HEK293 (cell line): ENCODE measurements at regions not wholly inside any gene's neighbourhood (a gene's known extent, or its start where the extent isn't known, plus 50 kb on each side); places are given as distances from the start of the nearest gene placed in this dataset.
A peak's percentile ranks its signal among the peaks of the same experiment; 100 is the strongest.

ENCODE experiments used
- CTCF ChIA-PET: fragments of 350-600 bp; formaldehyde crosslinking; extraction: SDS; loops from one replicate; lab custom pipeline; 2021; ENCODE audit warnings: antibody characterized with exemption; lab: Yijun Ruan, JAX
- POLR2A ChIA-PET: fragments of 300-600 bp; formaldehyde crosslinking; extraction: SDS; loops from one replicate; lab custom pipeline; 2020; ENCODE audit warnings: antibody characterized with exemption, inconsistent platforms; lab: Yijun Ruan, JAX
- H3K27ac ChIP-seq: fragments of 200-500 bp; sonication (Bioruptor generic); 2 replicates; pipeline ENCODE4 v1.5.1; 2014; ENCODE audit warnings: low read depth, low read length, control low read depth, inconsistent platforms; ENCODE audit errors: extremely low read depth
- H3K36me3 ChIP-seq, 2 experiments: fragments of 200-500 bp in 1 of 2; sonication (Bioruptor generic) in 1 of 2; 1 replicate in 1 of 2; 2 replicates in 1 of 2; pipeline ENCODE4 v1.5.1; 2014 to 2017; ENCODE audit warnings: inconsistent platforms in 2 of 2, low read length in 2 of 2; ENCODE audit not compliant: control insufficient read depth in 2 of 2, insufficient read depth in 1 of 2
- H3K4me1 ChIP-seq: fragments of 200-500 bp; sonication (Bioruptor generic); 2 replicates; pipeline ENCODE4 v1.5.1; 2014; ENCODE audit warnings: mild to moderate bottlenecking, low read length, inconsistent platforms; ENCODE audit not compliant: control insufficient read depth, insufficient read depth
- H3K4me3 ChIP-seq: 2 replicates; pipeline ENCODE4 v1.5.1; 2011; ENCODE audit warnings: low read depth, mild to moderate bottlenecking, control low read depth, low read length, moderate library complexity
- H3K9me3 ChIP-seq: fragments of 200-500 bp; sonication (Bioruptor generic); 2 replicates; pipeline ENCODE4 v1.5.1; 2014; ENCODE audit warnings: low read depth, low read length, inconsistent platforms; ENCODE audit not compliant: control insufficient read depth, insufficient read depth
- KLF10 ChIP-seq: fragments of 450-650 bp; IDR thresholded peaks from 2 replicates; pipeline ENCODE4 v1.5.1; 2018; ENCODE audit warnings: missing biosample characterization, mild to moderate bottlenecking, missing genetic modification characterization
- PRDM1 ChIP-seq: fragments of 450-650 bp; formaldehyde crosslinking; IDR thresholded peaks from 2 replicates; pipeline ENCODE4; 2016; ENCODE audit warnings: missing biosample characterization, missing genetic modification characterization
- SCRT1 ChIP-seq: fragments of 450-650 bp; formaldehyde crosslinking; IDR thresholded peaks from 2 replicates; pipeline ENCODE4 v1.5.1; 2016; ENCODE audit warnings: missing biosample characterization, missing genetic modification characterization, borderline replicate concordance
- ZBTB17 ChIP-seq: fragments of 450-650 bp; formaldehyde crosslinking; IDR thresholded peaks from 2 replicates; pipeline ENCODE4 v1.5.1; 2016; ENCODE audit warnings: missing biosample characterization, missing genetic modification characterization
- ZBTB7A ChIP-seq: fragments of 450-650 bp; formaldehyde crosslinking; IDR thresholded peaks from 2 replicates; pipeline ENCODE4 v1.5.1; 2016; ENCODE audit warnings: low read depth, missing biosample characterization, missing genetic modification characterization
- ZFP69B ChIP-seq: fragments of 450-650 bp; formaldehyde crosslinking; IDR thresholded peaks from 2 replicates; pipeline ENCODE4 v1.5.1; 2016; ENCODE audit warnings: missing biosample characterization, missing genetic modification characterization
- ZIC2 ChIP-seq: fragments of 450-650 bp; formaldehyde crosslinking; IDR thresholded peaks from 2 replicates; pipeline ENCODE4 v1.5.1; 2016; ENCODE audit warnings: missing biosample characterization, missing genetic modification characterization
- ZNF140 ChIP-seq: fragments of 450-650 bp; formaldehyde crosslinking; IDR thresholded peaks from 2 replicates; pipeline ENCODE4 v1.5.1; 2016; ENCODE audit warnings: missing biosample characterization, missing genetic modification characterization
- ZNF23 ChIP-seq: fragments of 450-650 bp; formaldehyde crosslinking; IDR thresholded peaks from 2 replicates; pipeline ENCODE4 v1.5.1; 2016; ENCODE audit warnings: missing biosample characterization, missing genetic modification characterization, borderline replicate concordance
- ZNF24 ChIP-seq: fragments of 450-650 bp; formaldehyde crosslinking; IDR thresholded peaks from 2 replicates; pipeline ENCODE4 v1.5.1; 2016; ENCODE audit warnings: missing biosample characterization, missing genetic modification characterization
- ZNF248 ChIP-seq: fragments of 450-650 bp; formaldehyde crosslinking; IDR thresholded peaks from 2 replicates; pipeline ENCODE4 v1.5.1; 2017; ENCODE audit warnings: missing biosample characterization, missing genetic modification characterization
- ZNF654 ChIP-seq: fragments of 450-650 bp; formaldehyde crosslinking; IDR thresholded peaks from 2 replicates; pipeline ENCODE4 v1.5.1; 2016; ENCODE audit warnings: low read depth, missing biosample characterization, missing genetic modification characterization
- ZNF664 ChIP-seq: fragments of 450-650 bp; formaldehyde crosslinking; IDR thresholded peaks from 2 replicates; pipeline ENCODE4 v1.5.1; 2016; ENCODE audit warnings: missing biosample characterization, missing genetic modification characterization
- ZNF830 ChIP-seq: fragments of 450-650 bp; IDR thresholded peaks from 2 replicates; pipeline ENCODE4 v1.5.0; 2018; ENCODE audit warnings: missing biosample characterization, missing genetic modification characterization, low read depth, mild to moderate bottlenecking, moderate library complexity
- ZSCAN30 ChIP-seq: fragments of 450-650 bp; IDR thresholded peaks from 2 replicates; pipeline ENCODE4 v1.5.1; 2018; ENCODE audit warnings: missing biosample characterization, mild to moderate bottlenecking, missing genetic modification characterization, moderate library complexity
- TF ChIP-seq, protein P1 (sequence below): fragments of 450-650 bp; formaldehyde crosslinking; IDR thresholded peaks from 2 replicates; pipeline ENCODE4 v1.5.1; 2016; ENCODE audit warnings: missing biosample characterization, missing genetic modification characterization
- TF ChIP-seq, protein P2 (sequence below): fragments of 450-650 bp; formaldehyde crosslinking; IDR thresholded peaks from 2 replicates; pipeline ENCODE4 v1.5.1; 2016; ENCODE audit warnings: missing biosample characterization, missing genetic modification characterization
- TF ChIP-seq, protein P3 (sequence below): IDR thresholded peaks from 2 replicates; pipeline ENCODE4 v1.6.1; 2011; ENCODE audit warnings: mild to moderate bottlenecking, low read depth, low read length, borderline replicate concordance
- TF ChIP-seq, protein P4 (sequence below): fragments of 450-650 bp; formaldehyde crosslinking; IDR thresholded peaks from 2 replicates; pipeline ENCODE4 v1.5.1; 2016; ENCODE audit warnings: missing biosample characterization, missing genetic modification characterization
- TF ChIP-seq, protein P5 (sequence below): fragments of 450-650 bp; formaldehyde crosslinking; IDR thresholded peaks from 2 replicates; pipeline ENCODE4 v1.5.1; 2016; ENCODE audit warnings: missing biosample characterization, missing genetic modification characterization, borderline replicate concordance
- TF ChIP-seq, protein P6 (sequence below): fragments of 450-650 bp; formaldehyde crosslinking; IDR thresholded peaks from 2 replicates; pipeline ENCODE4 v1.5.1; 2017; ENCODE audit warnings: missing biosample characterization, missing genetic modification characterization

DNA sequence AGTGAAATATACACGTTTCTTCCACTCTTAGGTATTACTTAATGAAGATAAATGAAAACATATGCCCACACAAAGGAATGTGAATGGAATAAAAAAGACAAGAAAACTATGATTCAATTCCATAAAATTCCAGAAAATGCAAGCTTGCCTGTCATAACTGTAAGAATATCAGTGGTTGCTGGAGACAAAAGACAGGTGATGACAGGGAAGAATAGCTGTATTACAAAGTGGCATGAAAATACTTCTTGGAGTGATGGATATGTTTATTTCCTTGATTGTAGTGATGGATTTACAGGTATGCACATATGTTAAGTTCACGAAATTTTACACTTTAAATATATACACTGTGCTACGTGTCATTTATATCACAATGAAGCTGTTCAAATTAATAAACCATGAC is 553.3 kb downstream of the HTR1A start:
- TF ChIP-seq ZNF24 (tag by site-specific recombination) (no peak), KLF10 (no peak), SCRT1 (tag by site-specific recombination) (no peak), ZNF664 (tag by site-specific recombination) (no peak), ZBTB17 (no peak), ZSCAN30 (tag by site-specific recombination) (no peak), ZBTB7A (tag by site-specific recombination) (no peak), ZNF830 (tag by site-specific recombination) (no peak)
- TF ChIP-seq, protein P1, sequence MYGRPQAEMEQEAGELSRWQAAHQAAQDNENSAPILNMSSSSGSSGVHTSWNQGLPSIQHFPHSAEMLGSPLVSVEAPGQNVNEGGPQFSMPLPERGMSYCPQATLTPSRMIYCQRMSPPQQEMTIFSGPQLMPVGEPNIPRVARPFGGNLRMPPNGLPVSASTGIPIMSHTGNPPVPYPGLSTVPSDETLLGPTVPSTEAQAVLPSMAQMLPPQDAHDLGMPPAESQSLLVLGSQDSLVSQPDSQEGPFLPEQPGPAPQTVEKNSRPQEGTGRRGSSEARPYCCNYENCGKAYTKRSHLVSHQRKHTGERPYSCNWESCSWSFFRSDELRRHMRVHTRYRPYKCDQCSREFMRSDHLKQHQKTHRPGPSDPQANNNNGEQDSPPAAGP (tag by site-specific recombination) = no peak
- ChIA-PET CTCF (no interaction called here), POLR2A (no interaction called here)
- Histone ChIP-seq H3K4me1 (no peaks in the 10 kb centered on the region), H3K36me3 (no peaks in the 10 kb centered on the region), H3K4me3 (no peak overlapping the region), H3K9me3 (no peaks in the 10 kb centered on the region), H3K27ac (no peak overlapping the region)

DNA sequence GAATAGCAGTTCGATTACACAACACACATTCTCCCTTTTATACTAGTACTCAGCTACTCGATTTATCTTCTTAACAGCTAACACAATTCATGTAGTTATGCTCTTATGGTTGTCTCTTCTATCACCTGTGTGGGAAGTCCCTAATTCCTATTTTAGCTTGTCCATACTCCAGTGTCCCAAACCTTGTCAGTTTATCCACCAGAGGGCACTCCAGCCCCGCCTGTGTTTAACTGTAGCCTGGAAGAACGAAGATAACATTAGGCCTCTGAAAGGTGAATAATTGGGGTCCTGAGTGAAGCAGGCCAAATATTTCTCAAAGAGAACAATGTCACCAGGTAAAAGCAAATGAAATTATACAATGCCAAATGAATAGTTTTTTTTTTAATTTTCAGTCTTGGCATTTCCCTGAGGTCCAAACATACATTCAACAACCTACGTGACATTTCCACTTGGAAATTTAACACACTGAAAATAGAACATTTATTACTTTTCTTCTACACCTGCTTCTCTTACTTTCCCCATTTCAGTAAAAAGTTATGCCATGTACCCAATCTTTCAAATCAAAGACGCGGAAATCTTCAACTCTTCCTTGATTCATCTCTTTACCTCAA is 560.7 kb downstream of the HTR1A start:
- TF ChIP-seq, protein P2, sequence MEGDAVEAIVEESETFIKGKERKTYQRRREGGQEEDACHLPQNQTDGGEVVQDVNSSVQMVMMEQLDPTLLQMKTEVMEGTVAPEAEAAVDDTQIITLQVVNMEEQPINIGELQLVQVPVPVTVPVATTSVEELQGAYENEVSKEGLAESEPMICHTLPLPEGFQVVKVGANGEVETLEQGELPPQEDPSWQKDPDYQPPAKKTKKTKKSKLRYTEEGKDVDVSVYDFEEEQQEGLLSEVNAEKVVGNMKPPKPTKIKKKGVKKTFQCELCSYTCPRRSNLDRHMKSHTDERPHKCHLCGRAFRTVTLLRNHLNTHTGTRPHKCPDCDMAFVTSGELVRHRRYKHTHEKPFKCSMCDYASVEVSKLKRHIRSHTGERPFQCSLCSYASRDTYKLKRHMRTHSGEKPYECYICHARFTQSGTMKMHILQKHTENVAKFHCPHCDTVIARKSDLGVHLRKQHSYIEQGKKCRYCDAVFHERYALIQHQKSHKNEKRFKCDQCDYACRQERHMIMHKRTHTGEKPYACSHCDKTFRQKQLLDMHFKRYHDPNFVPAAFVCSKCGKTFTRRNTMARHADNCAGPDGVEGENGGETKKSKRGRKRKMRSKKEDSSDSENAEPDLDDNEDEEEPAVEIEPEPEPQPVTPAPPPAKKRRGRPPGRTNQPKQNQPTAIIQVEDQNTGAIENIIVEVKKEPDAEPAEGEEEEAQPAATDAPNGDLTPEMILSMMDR (tag by site-specific recombination) = 0 out of 2 replicates have a peak, but pooled peaks have one; percentile 17
- TF ChIP-seq, protein P3, sequence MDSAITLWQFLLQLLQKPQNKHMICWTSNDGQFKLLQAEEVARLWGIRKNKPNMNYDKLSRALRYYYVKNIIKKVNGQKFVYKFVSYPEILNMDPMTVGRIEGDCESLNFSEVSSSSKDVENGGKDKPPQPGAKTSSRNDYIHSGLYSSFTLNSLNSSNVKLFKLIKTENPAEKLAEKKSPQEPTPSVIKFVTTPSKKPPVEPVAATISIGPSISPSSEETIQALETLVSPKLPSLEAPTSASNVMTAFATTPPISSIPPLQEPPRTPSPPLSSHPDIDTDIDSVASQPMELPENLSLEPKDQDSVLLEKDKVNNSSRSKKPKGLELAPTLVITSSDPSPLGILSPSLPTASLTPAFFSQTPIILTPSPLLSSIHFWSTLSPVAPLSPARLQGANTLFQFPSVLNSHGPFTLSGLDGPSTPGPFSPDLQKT = no peak
- peak; percentile 88 for TF ChIP-seq ZNF654 (tag by site-specific recombination)
- Histone ChIP-seq H3K4me3 (no peak overlapping the region), H3K27ac (no peak overlapping the region), H3K36me3 (no peaks in the 10 kb centered on the region), H3K9me3 (no peaks in the 10 kb centered on the region), H3K4me1 (no peaks in the 10 kb centered on the region)
- ChIA-PET POLR2A (no interaction called here), CTCF (interaction anchor here (0.5 to 1.3 kb wide), 25 partner anchors 11 to 1210 kb away, joined by 3 to 9 read pairs (median 4); no protein-coding TSS in a partner anchor)

DNA sequence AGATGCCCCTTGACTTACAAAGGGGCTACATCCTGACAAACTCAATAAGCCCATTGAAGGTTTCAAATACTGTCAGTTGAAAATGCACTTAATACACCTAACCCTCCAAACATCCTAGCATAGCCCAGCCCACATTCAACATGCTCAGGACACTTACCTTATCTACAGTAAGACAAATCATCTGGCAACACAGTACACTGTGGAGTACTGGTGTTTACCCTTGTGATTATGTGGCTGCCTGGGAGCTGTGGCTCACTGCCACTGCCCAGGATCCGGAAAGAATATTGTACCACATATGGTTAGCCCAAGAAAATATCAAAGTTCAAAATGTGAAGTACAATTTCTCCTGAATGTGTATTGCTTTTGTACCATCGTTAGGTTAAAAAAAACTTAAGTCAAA is 562.2 kb downstream of the HTR1A start:
- Histone ChIP-seq H3K36me3 (no peaks in the 10 kb centered on the region), H3K4me1 (no peaks in the 10 kb centered on the region), H3K9me3 (no peaks in the 10 kb centered on the region), H3K27ac (no peak overlapping the region), H3K4me3 (no peak overlapping the region)
- CTCF ChIA-PET = interaction anchor here (0.6 to 1.0 kb wide), 3 partner anchors 9 to 461 kb away, joined by 3 to 4 read pairs (median 4); no protein-coding TSS in a partner anchor
- POLR2A ChIA-PET = no interaction called here
- TF ChIP-seq, protein P4, sequence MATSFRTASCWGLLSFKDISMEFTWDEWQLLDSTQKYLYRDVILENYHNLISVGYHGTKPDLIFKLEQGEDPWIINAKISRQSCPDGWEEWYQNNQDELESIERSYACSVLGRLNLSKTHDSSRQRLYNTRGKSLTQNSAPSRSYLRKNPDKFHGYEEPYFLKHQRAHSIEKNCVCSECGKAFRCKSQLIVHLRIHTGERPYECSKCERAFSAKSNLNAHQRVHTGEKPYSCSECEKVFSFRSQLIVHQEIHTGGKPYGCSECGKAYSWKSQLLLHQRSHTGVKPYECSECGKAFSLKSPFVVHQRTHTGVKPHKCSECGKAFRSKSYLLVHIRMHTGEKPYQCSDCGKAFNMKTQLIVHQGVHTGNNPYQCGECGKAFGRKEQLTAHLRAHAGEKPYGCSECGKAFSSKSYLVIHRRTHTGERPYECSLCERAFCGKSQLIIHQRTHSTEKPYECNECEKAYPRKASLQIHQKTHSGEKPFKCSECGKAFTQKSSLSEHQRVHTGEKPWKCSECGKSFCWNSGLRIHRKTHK (tag by site-specific recombination) = no peak
- TF ChIP-seq ZNF23 (no peak), ZFP69B (tag by site-specific recombination) (no peak), ZBTB17 (no peak), ZNF248 (tag by site-specific recombination) (no peak), ZNF140 (tag by site-specific recombination) (no peak), ZIC2 (tag by site-specific recombination) (no peak), PRDM1 (tag by site-specific recombination) (no peak)
- TF ChIP-seq, protein P5, sequence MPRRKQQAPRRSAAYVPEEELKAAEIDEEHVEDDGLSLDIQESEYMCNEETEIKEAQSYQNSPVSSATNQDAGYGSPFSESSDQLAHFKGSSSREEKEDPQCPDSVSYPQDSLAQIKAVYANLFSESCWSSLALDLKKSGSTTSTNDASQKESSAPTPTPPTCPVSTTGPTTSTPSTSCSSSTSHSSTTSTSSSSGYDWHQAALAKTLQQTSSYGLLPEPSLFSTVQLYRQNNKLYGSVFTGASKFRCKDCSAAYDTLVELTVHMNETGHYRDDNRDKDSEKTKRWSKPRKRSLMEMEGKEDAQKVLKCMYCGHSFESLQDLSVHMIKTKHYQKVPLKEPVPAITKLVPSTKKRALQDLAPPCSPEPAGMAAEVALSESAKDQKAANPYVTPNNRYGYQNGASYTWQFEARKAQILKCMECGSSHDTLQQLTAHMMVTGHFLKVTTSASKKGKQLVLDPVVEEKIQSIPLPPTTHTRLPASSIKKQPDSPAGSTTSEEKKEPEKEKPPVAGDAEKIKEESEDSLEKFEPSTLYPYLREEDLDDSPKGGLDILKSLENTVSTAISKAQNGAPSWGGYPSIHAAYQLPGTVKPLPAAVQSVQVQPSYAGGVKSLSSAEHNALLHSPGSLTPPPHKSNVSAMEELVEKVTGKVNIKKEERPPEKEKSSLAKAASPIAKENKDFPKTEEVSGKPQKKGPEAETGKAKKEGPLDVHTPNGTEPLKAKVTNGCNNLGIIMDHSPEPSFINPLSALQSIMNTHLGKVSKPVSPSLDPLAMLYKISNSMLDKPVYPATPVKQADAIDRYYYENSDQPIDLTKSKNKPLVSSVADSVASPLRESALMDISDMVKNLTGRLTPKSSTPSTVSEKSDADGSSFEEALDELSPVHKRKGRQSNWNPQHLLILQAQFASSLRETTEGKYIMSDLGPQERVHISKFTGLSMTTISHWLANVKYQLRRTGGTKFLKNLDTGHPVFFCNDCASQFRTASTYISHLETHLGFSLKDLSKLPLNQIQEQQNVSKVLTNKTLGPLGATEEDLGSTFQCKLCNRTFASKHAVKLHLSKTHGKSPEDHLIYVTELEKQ (tag by site-specific recombination) = no peak
- TF ChIP-seq, protein P6, sequence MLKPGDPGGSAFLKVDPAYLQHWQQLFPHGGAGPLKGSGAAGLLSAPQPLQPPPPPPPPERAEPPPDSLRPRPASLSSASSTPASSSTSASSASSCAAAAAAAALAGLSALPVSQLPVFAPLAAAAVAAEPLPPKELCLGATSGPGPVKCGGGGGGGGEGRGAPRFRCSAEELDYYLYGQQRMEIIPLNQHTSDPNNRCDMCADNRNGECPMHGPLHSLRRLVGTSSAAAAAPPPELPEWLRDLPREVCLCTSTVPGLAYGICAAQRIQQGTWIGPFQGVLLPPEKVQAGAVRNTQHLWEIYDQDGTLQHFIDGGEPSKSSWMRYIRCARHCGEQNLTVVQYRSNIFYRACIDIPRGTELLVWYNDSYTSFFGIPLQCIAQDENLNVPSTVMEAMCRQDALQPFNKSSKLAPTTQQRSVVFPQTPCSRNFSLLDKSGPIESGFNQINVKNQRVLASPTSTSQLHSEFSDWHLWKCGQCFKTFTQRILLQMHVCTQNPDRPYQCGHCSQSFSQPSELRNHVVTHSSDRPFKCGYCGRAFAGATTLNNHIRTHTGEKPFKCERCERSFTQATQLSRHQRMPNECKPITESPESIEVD (tag by site-specific recombination) = no peak
